GM21360 (cell line): ENCODE measurements at regions not wholly inside any gene's neighbourhood (a gene's known extent, or its start where the extent isn't known, plus 50 kb on each side); places are given as distances from the start of the nearest gene placed in this dataset.

Experiments
- ATAC-seq: cut with Tn5 transposase; IDR thresholded peaks from one replicate; pipeline ENCODE4 v1.9.1; 2021; ENCODE audit warnings: mild to moderate bottlenecking, moderate library complexity; ENCODE audit not compliant: unreplicated experiment

- no peak for ATAC-seq
Observed at GRCh38 chr11:130766650-130767565, 149.4 kb downstream of the SNX19 start.

GRCh38 chr11:130769782-130770535 lies 146.3 kb downstream of the SNX19 start:
- no peak for ATAC-seq

GRCh38 chr11:130771708-130772107 lies 144.6 kb downstream of the SNX19 start:
- ATAC-seq, result no peak

- ATAC-seq, result no peak
Observed at GRCh38 chr11:130772266-130773227, 143.7 kb downstream of the SNX19 start.

- no peak for ATAC-seq
Observed at GRCh38 chr11:130773244-130773820, 142.9 kb downstream of the SNX19 start.

- ATAC-seq, result no peak
Observed at GRCh38 chr11:130774703-130775102, 141.6 kb downstream of the SNX19 start.

GRCh38 chr11:130775306-130776060 lies 140.8 kb downstream of the SNX19 start:
- no peak for ATAC-seq

- no peak for ATAC-seq
Observed at GRCh38 chr11:130776061-130776419, 140.2 kb downstream of the SNX19 start.

- no peak for ATAC-seq
Observed at GRCh38 chr11:130778026-130778425, 138.3 kb downstream of the SNX19 start.

GRCh38 chr11:130778705-130779104 lies 137.6 kb downstream of the SNX19 start:
- no peak for ATAC-seq

- no peak for ATAC-seq
Observed at GRCh38 chr11:130779267-130779666, 137.0 kb downstream of the SNX19 start.

- ATAC-seq, result no peak
Observed at GRCh38 chr11:130779943-130780342, 136.3 kb downstream of the SNX19 start.

GRCh38 chr11:130780437-130780836 lies 135.8 kb downstream of the SNX19 start:
- ATAC-seq, result no peak

GRCh38 chr11:130781931-130782330 lies 134.3 kb downstream of the SNX19 start:
- no peak for ATAC-seq

GRCh38 chr11:130782361-130783222 lies 133.7 kb downstream of the SNX19 start:
- no peak for ATAC-seq

- no peak for ATAC-seq
Observed at GRCh38 chr11:130783323-130783722, 133.0 kb downstream of the SNX19 start.

- no peak for ATAC-seq
Observed at GRCh38 chr11:130785380-130786116, 130.7 kb downstream of the SNX19 start.

- ATAC-seq, result no peak
Observed at GRCh38 chr11:130786586-130786985, 129.7 kb downstream of the SNX19 start.
